ENCODE measurements at regions not wholly inside any gene's neighbourhood (a gene's known extent, or its start where the extent isn't known, plus 50 kb on each side); places are given as distances from the start of the nearest gene placed in this dataset.

GRCh38 chr12:13444076-13444475, 247.6 kb downstream of the EMP1 start:
- POLR2A ChIA-PET: no interaction called here
- DNase-seq (ENCODE audit: extremely low spot score): no peak
- CTCF ChIA-PET: no interaction called here
- no peak for TF ChIP-seq L3MBTL2 (conservative IDR thresholded peaks at IDR 0.05)
- TF ChIP-seq LEF1 (IDR thresholded peaks at IDR 0.05; ENCODE audit: borderline replicate concordance): no peak
- TF ChIP-seq FOXA1 (IDR thresholded peaks at IDR 0.05): no peak
- no peak for TF ChIP-seq BHLHE40 (IDR thresholded peaks at IDR 0.05; ENCODE audit: borderline replicate concordance)
- no peak for TF ChIP-seq TARDBP (IDR thresholded peaks at IDR 0.05)

GRCh38 chr12:13443498-13443897, 247.0 kb downstream of the EMP1 start:
- ChIA-PET CTCF (no interaction called here), POLR2A (no interaction called here)
- no peak for DNase-seq (ENCODE audit: extremely low spot score)
- TF ChIP-seq ARNT (IDR thresholded peaks at IDR 0.05): no peak
- TF ChIP-seq FOXM1 (IDR thresholded peaks at IDR 0.05; ENCODE audit: borderline replicate concordance): no peak
- no peak for TF ChIP-seq NFRKB (IDR thresholded peaks at IDR 0.05)

GRCh38 chr12:13443028-13443427, 246.5 kb downstream of the EMP1 start:
- DNase-seq (ENCODE audit: extremely low spot score): no peak
- CTCF ChIA-PET: no interaction called here
- no peak for TF ChIP-seq ARNT (IDR thresholded peaks at IDR 0.05)
- POLR2A ChIA-PET: no interaction called here

GRCh38 chr12:13442457-13442856, 245.9 kb downstream of the EMP1 start:
- DNase-seq (ENCODE audit: extremely low spot score): no peak
- ChIA-PET POLR2A (no interaction called here), CTCF (no interaction called here)
- TF ChIP-seq SUZ12 (IDR thresholded peaks at IDR 0.05) (no peak), FOXK2 (IDR thresholded peaks at IDR 0.05) (no peak)

- ChIA-PET POLR2A (interaction anchor here (1.2 kb wide), 1 partner anchor 11 kb away, joined by 3 read pairs; no protein-coding TSS in a partner anchor), CTCF (no interaction called here)
- no peak for TF ChIP-seq ARNT (IDR thresholded peaks at IDR 0.05)
- no peak for TF ChIP-seq ELF4 (IDR thresholded peaks at IDR 0.05)
- no peak for TF ChIP-seq FOXM1 (IDR thresholded peaks at IDR 0.05; ENCODE audit: borderline replicate concordance)
- TF ChIP-seq PKNOX1 (IDR thresholded peaks at IDR 0.05): no peak
- TF ChIP-seq FOXK2 (IDR thresholded peaks at IDR 0.05): no peak
- TF ChIP-seq ZNF384 (IDR thresholded peaks at IDR 0.05): no peak
- no peak for TF ChIP-seq NFRKB (IDR thresholded peaks at IDR 0.05)
- TF ChIP-seq SUZ12 (IDR thresholded peaks at IDR 0.05): no peak
- TF ChIP-seq HDGF (IDR thresholded peaks at IDR 0.05; ENCODE audit: borderline replicate concordance): no peak
- TF ChIP-seq SP1 (IDR thresholded peaks at IDR 0.05): no peak
- no peak for TF ChIP-seq LEF1 (IDR thresholded peaks at IDR 0.05; ENCODE audit: borderline replicate concordance)
- TF ChIP-seq FOXA1 (IDR thresholded peaks at IDR 0.05): no peak
- no peak for TF ChIP-seq BHLHE40 (IDR thresholded peaks at IDR 0.05; ENCODE audit: borderline replicate concordance)
- no peak for DNase-seq (ENCODE audit: extremely low spot score)
Observed at GRCh38 chr12:13440844-13441243, 244.3 kb downstream of the EMP1 start.

GRCh38 chr12:13437541-13437940, 241.0 kb downstream of the EMP1 start:
- CTCF ChIA-PET: no interaction called here

GRCh38 chr12:13436696-13437391, 240.3 kb downstream of the EMP1 start:
- CTCF ChIA-PET: no interaction called here
- POLR2A ChIA-PET: no interaction called here
- TF ChIP-seq ELF4 (IDR thresholded peaks at IDR 0.05) (no peak), HDGF (IDR thresholded peaks at IDR 0.05; ENCODE audit: borderline replicate concordance) (no peak), L3MBTL2 (conservative IDR thresholded peaks at IDR 0.05) (no peak), LEF1 (IDR thresholded peaks at IDR 0.05; ENCODE audit: borderline replicate concordance) (no peak), CTBP1 (IDR thresholded peaks at IDR 0.05; ENCODE audit: borderline replicate concordance) (no peak), BHLHE40 (IDR thresholded peaks at IDR 0.05; ENCODE audit: borderline replicate concordance) (no peak), ZNF384 (IDR thresholded peaks at IDR 0.05) (no peak), FOXK2 (IDR thresholded peaks at IDR 0.05) (no peak), ARNT (IDR thresholded peaks at IDR 0.05) (no peak), SP1 (IDR thresholded peaks at IDR 0.05) (no peak), PKNOX1 (IDR thresholded peaks at IDR 0.05) (no peak), FOXA1 (IDR thresholded peaks at IDR 0.05) (no peak), NFRKB (IDR thresholded peaks at IDR 0.05) (no peak), SUZ12 (IDR thresholded peaks at IDR 0.05) (no peak), FOXM1 (IDR thresholded peaks at IDR 0.05; ENCODE audit: borderline replicate concordance) (no peak)
- peak; percentile 19 for DNase-seq (ENCODE audit: extremely low spot score)

More at GRCh38 chr12:13437541-13437940, 241.0 kb downstream of the EMP1 start:
- POLR2A ChIA-PET: no interaction called here
- TF ChIP-seq SP1 (IDR thresholded peaks at IDR 0.05) (no peak), ELF4 (IDR thresholded peaks at IDR 0.05) (no peak), PKNOX1 (IDR thresholded peaks at IDR 0.05) (no peak), FOXM1 (IDR thresholded peaks at IDR 0.05; ENCODE audit: borderline replicate concordance) (no peak), ARNT (IDR thresholded peaks at IDR 0.05) (no peak), SUZ12 (IDR thresholded peaks at IDR 0.05) (no peak), L3MBTL2 (conservative IDR thresholded peaks at IDR 0.05) (no peak), FOXA1 (IDR thresholded peaks at IDR 0.05) (no peak), FOXK2 (IDR thresholded peaks at IDR 0.05) (no peak), CTBP1 (IDR thresholded peaks at IDR 0.05; ENCODE audit: borderline replicate concordance) (no peak), TARDBP (IDR thresholded peaks at IDR 0.05) (no peak), NFRKB (IDR thresholded peaks at IDR 0.05) (no peak), BHLHE40 (IDR thresholded peaks at IDR 0.05; ENCODE audit: borderline replicate concordance) (no peak), LEF1 (IDR thresholded peaks at IDR 0.05; ENCODE audit: borderline replicate concordance) (no peak), ZNF384 (IDR thresholded peaks at IDR 0.05) (no peak), HDGF (IDR thresholded peaks at IDR 0.05; ENCODE audit: borderline replicate concordance) (no peak)
- no peak for DNase-seq (ENCODE audit: extremely low spot score)

Data from HEK293T (cell line).